ENCODE measurements at regions not wholly inside any gene's neighbourhood (a gene's known extent, or its start where the extent isn't known, plus 50 kb on each side); places are given as distances from the start of the nearest gene placed in this dataset.

GRCh38 chrX:64782923-64783322, 193.3 kb downstream of the ZC4H2 start:
- TF ChIP-seq EZH2phosphoT487 (IDR thresholded peaks at IDR 0.05; ENCODE audit: insufficient read depth, low read depth) = no peak
- TF ChIP-seq EZH2 (IDR thresholded peaks at IDR 0.05; ENCODE audit: insufficient read depth, poor library complexity, severe bottlenecking) = no peak
